HG03457 (cell line): ENCODE measurements at regions not wholly inside any gene's neighbourhood (a gene's known extent, or its start where the extent isn't known, plus 50 kb on each side); places are given as distances from the start of the nearest gene placed in this dataset.

Source experiments
- ATAC-seq: cut with Tn5 transposase; IDR thresholded peaks from one replicate; pipeline ENCODE4 v1.9.1; 2021; ENCODE audit warnings: moderate number of reproducible peaks; ENCODE audit not compliant: unreplicated experiment

DNA sequence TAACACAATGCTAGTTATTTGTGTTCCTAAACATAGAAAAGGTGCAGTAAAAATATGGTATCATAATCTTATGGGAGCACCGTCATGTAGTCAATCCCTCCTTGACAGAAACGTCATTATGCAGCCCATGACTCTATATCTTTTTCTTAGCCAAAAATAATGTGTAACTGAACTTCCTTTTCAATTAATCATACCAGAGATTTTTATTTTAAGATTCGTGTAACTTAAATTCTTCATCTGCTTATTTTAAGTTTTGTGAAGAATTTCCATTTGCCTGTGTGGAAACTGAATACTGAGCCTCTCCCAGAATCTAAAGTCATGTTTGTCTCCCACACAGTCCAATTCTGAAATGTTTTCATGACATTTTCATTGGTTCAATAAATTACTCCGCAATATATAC is 699.1 kb downstream of the KCNA4 start:
- no peak for ATAC-seq

DNA sequence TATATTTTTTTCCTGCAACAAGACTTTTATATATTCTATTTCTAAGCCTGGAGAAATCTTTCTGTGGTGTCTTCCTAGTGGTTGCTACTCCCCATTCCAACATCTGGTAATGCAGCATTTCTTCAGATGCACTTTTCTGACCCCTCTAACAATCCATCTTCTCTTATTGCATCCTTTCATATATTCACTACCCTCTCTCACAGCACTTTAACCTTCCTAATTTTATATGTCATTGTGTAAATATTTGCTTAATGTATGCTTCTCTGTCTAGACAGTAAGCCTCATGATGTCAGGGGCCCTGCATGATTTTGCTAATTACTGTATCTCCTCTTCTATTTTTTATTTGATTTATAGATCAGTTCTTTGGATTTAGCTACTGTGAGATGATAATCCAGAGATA is 701.6 kb downstream of the KCNA4 start:
- ATAC-seq: no peak

GRCh38 chr11:29314211-29314610 is 702.6 kb downstream of the KCNA4 start:
- ATAC-seq: no peak

GRCh38 chr11:29312812-29313211 is 704.0 kb downstream of the KCNA4 start:
- no peak for ATAC-seq

DNA sequence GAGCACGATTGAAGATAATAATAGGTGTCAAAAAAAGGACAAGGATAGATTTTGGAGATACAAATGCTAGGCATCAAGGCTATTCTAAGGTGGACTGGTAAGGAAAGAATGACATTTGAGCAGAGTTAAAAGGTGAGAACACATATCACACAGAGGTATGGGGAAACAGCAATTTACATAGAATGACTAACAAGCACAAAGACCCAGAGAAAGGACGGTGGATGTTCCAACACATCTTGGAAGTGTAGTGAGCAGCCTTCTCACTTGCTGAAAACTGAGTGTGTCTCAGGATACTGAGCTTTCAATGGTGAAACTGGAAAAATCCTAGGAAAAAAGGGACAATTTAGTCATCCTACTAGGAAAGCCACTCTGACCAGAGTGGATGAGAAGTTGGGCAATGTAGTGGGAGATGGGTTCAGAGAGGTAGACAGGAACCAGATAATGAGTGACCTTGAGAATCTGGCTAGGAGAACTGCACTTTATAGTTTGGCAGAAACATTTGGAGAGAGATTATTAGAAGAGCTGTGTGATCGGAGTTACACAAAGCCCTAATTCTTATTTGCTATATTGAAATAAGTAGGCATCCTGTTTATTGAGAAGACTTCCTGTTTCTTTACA is 706.0 kb downstream of the KCNA4 start:
- ATAC-seq: no peak

DNA sequence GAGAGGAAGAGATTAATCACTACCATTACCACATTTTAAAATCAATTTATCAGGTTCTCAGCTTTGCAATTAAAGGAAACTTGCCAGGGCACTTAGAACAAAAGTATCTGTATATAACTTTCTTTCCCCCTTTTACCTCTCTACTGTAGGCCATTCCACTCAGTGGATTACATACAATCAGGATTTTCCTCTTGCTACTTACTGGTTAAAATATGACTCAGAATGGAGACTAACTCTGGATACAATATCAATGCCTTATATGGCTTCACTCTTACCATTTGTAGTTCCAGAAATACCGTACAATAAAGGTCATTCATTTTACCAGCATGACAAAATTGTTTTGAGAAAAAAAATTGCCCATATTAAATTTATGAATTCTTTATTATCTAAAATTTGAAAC is 706.8 kb downstream of the KCNA4 start:
- ATAC-seq: no peak

- ATAC-seq: no peak
These were observed 710.3 kb downstream of the KCNA4 start for GRCh38 chr11:29306527-29306926.

- no peak for ATAC-seq
These were observed 711.2 kb downstream of the KCNA4 start for GRCh38 chr11:29305456-29306232.

DNA sequence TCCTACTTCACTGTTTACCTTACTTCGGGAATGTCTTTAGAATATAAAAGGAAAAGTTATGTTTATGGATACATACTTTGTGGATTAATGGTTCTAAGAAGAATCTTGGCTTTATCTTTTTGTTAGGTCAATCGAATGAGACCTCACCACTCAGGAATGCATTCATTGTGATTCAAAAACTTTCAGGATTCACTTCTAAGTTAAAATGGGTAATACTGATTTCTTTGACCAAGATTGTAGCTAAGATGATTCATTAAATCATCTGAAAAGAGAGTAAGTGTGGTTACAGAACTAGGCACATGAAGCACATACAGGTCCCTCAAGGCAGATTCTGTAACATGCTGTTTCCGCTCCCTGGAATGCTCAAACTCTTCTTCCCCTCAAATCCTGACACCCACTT is 716.4 kb downstream of the KCNA4 start:
- ATAC-seq: no peak

DNA sequence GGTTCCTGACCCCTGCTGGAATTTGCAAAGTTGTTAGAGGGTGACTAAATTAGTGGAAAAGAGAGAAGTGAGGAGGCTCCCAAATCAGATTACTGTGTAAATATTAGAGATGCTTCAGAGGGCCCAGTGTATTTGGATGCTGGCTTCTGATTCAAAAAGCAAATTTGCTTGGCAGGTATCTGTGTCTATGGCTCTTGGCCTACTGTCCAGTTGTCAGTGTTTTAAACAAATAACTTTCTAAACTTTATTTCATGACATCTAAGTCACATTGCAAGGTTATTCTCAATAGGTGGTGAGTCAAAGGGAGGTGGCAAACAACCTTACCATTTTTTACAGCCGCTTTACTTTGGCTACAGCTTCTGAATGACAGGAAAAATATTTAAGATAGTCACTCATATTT is 720.1 kb downstream of the KCNA4 start:
- ATAC-seq: no peak

DNA sequence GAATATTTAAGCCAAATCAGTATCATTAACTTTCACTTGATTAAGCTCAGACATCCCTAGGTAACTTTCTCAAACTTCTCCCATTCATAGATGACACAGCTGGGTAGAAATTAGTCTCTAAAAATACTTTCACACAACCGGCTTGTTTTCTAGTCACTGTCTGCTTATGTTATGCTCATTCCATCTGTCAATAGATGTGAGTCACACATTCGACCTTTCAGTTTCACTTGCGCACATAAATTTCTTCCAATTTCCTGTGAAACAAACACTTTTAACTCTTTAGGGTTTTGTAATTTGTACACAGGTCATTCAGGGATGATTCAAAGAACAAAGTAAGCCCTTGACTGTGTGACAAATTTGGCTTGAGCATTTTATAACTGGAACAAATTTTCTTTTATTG is 723.0 kb downstream of the KCNA4 start:
- ATAC-seq: peak; percentile 87

GRCh38 chr11:29282088-29282487 is 734.7 kb downstream of the KCNA4 start:
- no peak for ATAC-seq

DNA sequence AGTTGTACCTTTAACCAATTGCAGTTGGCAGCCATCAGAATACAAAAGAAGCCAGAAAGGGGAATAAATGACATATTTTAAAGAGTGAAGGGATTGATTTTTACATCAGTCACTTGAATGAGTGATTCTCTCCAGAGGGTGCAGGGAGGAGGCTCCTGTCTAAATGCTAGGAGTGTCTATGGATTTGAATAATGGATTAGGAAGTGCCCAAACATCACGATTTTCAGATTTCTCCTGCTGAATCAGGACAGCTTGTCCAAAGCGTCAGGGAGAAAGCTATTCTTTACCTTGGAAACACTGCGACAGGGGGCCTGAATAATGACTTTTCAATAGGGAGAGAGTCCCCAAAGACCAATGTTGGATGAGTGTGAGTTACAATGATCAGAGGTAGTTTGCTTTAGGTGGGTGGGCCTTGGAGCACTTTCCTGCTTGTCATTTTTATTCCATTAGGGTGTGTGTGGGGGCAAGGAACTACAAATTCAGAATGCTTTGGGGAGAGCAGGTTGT is 735.5 kb downstream of the KCNA4 start:
- ATAC-seq: no peak

DNA sequence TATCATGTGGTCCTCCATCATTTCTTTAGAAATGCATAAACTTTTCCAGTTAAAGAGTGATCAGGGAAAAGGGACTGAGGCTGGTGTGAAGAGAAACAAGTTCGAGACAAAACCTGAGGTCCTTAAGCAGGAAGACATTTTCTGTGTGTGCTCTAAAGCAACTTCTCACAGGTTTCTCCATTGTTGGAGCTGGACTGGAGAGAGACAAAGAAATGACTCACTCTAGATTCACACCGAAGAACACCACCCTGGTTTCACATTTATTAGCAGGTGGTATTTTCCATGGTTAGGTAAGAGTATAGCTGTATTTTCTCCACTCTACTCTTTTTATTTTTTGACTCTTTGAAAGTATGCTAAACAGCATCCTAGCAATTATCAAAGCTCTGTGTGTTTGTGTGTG is 736.4 kb downstream of the KCNA4 start:
- no peak for ATAC-seq

GRCh38 chr11:29279716-29280115 is 737.1 kb downstream of the KCNA4 start:
- no peak for ATAC-seq

DNA sequence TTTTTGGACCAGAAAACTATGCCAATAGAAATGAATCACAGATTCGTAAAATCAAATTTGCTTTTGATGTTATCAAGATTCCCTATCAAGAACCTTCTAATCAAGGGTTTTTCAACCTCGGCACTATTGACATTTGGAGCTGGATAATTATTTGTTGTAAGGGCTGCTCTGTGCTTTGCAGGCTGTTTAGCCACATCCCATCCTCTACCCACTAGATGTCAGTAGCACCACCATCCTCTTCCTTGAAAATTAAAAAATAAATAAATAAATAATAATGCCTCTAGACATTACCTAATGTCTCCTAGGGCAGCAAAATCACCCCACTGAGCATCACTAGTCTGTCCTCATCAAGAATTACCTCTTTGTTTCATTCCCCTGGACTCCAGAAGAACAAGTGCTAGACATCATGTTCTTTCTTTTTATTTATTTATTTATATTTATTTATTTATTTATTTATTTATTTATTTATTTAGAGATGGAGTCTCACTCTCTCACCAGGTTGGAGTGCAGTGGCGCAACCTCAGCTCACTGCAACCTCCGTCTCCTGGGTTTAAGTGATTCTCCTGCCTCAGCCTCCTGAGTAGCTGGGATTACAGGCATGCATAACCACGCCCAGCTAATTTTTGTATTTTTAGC is 744.7 kb downstream of the KCNA4 start:
- no peak for ATAC-seq

DNA sequence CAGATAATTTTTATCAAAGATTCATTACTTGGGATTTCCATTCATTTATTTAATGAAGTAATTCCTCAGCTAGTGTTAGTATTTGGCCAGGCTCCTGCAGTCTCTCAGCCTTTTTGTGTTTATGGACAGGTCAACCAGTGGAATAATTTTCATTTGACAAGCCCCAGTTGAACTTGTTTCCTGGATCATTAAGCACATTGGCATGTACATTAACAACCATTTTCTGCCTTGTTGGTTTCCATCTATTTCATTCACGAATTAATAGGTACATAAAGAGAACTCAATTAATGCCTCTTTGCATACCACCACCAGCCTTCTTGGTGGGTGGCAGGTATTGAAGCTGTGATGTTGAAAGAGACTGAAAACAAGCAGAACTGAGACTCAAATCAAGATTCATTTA is 745.2 kb downstream of the KCNA4 start:
- ATAC-seq: no peak

GRCh38 chr11:29268733-29269132 is 748.1 kb downstream of the KCNA4 start:
- ATAC-seq: no peak

DNA sequence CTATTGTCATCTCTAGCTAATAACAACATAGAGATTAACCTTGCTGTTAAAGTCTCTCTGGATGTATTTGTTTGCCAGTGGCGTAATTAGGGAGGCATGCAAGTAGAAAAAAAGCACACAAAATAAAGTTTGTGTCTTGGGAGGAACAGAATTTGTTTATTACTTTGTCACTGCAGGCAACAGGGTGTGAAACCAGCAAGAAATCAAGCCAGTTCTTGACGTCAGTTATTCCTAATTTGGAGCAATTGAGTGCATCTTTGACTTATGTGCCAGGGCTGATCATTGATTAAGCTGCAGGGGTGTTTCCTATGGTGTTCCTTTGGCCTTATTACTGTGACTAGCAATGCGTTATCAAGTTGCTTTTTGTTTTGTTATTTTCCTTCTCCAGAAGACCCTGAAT is 751.0 kb downstream of the KCNA4 start:
- no peak for ATAC-seq

- no peak for ATAC-seq
These were observed 751.4 kb downstream of the KCNA4 start for GRCh38 chr11:29265381-29265780.

GRCh38 chr11:29263971-29264682 is 752.7 kb downstream of the KCNA4 start:
- no peak for ATAC-seq
